ENCODE measurements at regions not wholly inside any gene's neighbourhood (a gene's known extent, or its start where the extent isn't known, plus 50 kb on each side); places are given as distances from the start of the nearest gene placed in this dataset.

GRCh38 chr6:140101818-140102217 lies 727.4 kb upstream of the CITED2 start:
- TF ChIP-seq EZH2 (IDR thresholded peaks at IDR 0.05; ENCODE audit: borderline replicate concordance, low read length) (no peak), CTCF (conservative IDR thresholded peaks at IDR 0.05 in 1 of 2, IDR thresholded peaks at IDR 0.05 in 1 of 2; ENCODE audit: extremely low read depth in 1 of 2, insufficient read depth in 1 of 2, low read depth in 1 of 2, low read length in 2 of 2) (no peak)

Measured in mammary epithelial cell (primary cell).